ENCODE measurements at regions not wholly inside any gene's neighbourhood (a gene's known extent, or its start where the extent isn't known, plus 50 kb on each side); places are given as distances from the start of the nearest gene placed in this dataset.

GRCh38 chr3:28151207-28151550 lies 90.2 kb upstream of the CMC1 start:
- Histone ChIP-seq H3K27ac (ENCODE audit: extremely low read depth, low read depth, low read length) (no peak overlapping the region), H4K20me1 (replicated peaks; ENCODE audit: control insufficient read depth, insufficient read depth, low read length) (no peaks in the 10 kb centered on the region), H3K9me1 (ENCODE audit: control insufficient read depth, insufficient read depth, low read length) (no peaks in the 10 kb centered on the region), H3K4me2 (ENCODE audit: insufficient read depth, low read length) (no peak overlapping the region), H3K4me1 (replicated peaks in 1 of 2; ENCODE audit: control insufficient read depth in 2 of 2, insufficient read depth in 2 of 2, low read length in 2 of 2) (no peaks in the 10 kb centered on the region), H2AFZ (ENCODE audit: low read depth, low read length) (no peak overlapping the region), H3K4me3 (no peak overlapping the region), H3K36me3 (ENCODE audit: control insufficient read depth, insufficient read depth, low read length) (no peaks in the 10 kb centered on the region), H3K9me3 (replicated peaks; ENCODE audit: control insufficient read depth, insufficient read depth, low read depth, low read length) (no peaks in the 10 kb centered on the region), H3K79me2 (ENCODE audit: control insufficient read depth, insufficient read depth, low read length) (no peaks in the 10 kb centered on the region), H3K9ac (ENCODE audit: insufficient read depth in 1 of 2, low read depth in 2 of 2, low read length in 2 of 2) (no peak overlapping the region), H3K27me3 (ENCODE audit: control insufficient read depth in 2 of 2, insufficient read depth in 2 of 2, low read length in 2 of 2) (no peaks in the 10 kb centered on the region)
- no peak for DNase-seq (ENCODE audit: extremely low read depth in 1 of 4, low spot score in 3 of 4)
- POLR2A ChIA-PET: no interaction called here
- BruUV-seq (replicated peaks): no TSS peak
- WGBS (ENCODE audit: insufficient coverage, low coverage, missing lambda C conversion rate): 0% methylated on average over 2 of the region's 2 CpGs
- in situ Hi-C loops (cut with MboI) (no loop called here), intact Hi-C loops (cut with micrococcal nuclease) (no loop called here)
- no peak for FAIRE-seq
- CTCF ChIA-PET (ENCODE audit: low intra/inter-chr PET ratio): no interaction called here
- no peak for ATAC-seq
- TF ChIP-seq HLTF (IDR thresholded peaks at IDR 0.05) (no peak), NFIX (CRISPR knock-in tag; IDR thresholded peaks at IDR 0.05; ENCODE audit: low read depth) (no peak)

- ChIA-PET POLR2A (no interaction called here), CTCF (ENCODE audit: low intra/inter-chr PET ratio) (no interaction called here)
- H3K4me2 ChIP-seq (ENCODE audit: insufficient read depth, low read length): no peak overlapping the region
- no peak overlapping the region for H3K27ac ChIP-seq (ENCODE audit: extremely low read depth, low read depth, low read length)
- H2AFZ ChIP-seq (ENCODE audit: low read depth, low read length): no peak overlapping the region
- intact Hi-C loops (cut with micrococcal nuclease): no loop called here
- TF ChIP-seq FOSL1 (tag; conservative IDR thresholded peaks at IDR 0.05) (no peak), TEAD1 (CRISPR knock-in tag; IDR thresholded peaks at IDR 0.05) (no peak), SOX6 (IDR thresholded peaks at IDR 0.05) (no peak), ZNF780A (CRISPR knock-in tag; IDR thresholded peaks at IDR 0.05) (no peak), NR3C1 (CRISPR knock-in tag; IDR thresholded peaks at IDR 0.05) (no peak), MTA1 (IDR thresholded peaks at IDR 0.05; ENCODE audit: borderline replicate concordance) (no peak), E2F6 (IDR thresholded peaks at IDR 0.05; ENCODE audit: borderline replicate concordance in 1 of 2, extremely low read depth in 1 of 2, insufficient read depth in 1 of 2, insufficient read length in 1 of 2, low read depth in 1 of 2, low read length in 1 of 2, poor library complexity in 1 of 2, severe bottlenecking in 1 of 2) (no peak), ZNF354B (CRISPR knock-in tag; IDR thresholded peaks at IDR 0.05) (no peak), RBM22 (IDR thresholded peaks at IDR 0.05; ENCODE audit: low read depth, low read length, poor library complexity, severe bottlenecking) (no peak), PTBP1 (IDR thresholded peaks at IDR 0.05; ENCODE audit: low read depth, low read length) (no peak), ZNF124 (CRISPR knock-in tag; IDR thresholded peaks at IDR 0.05) (no peak), JUND (IDR thresholded peaks at IDR 0.05; ENCODE audit: borderline replicate concordance, low read depth, low read length) (no peak), JUND (tag; IDR thresholded peaks at IDR 0.05; ENCODE audit: borderline replicate concordance, low read depth, low read length) (no peak), MTA2 (IDR thresholded peaks at IDR 0.05; ENCODE audit: low read depth) (no peak), GTF2E2 (tag; IDR thresholded peaks at IDR 0.05) (no peak)
- no peak for DNase-seq (ENCODE audit: extremely low read depth in 1 of 4, low spot score in 3 of 4)
- H3K79me2 ChIP-seq (ENCODE audit: control insufficient read depth, insufficient read depth, low read length): no peaks in the 10 kb centered on the region
- H3K4me1 ChIP-seq (replicated peaks in 1 of 2; ENCODE audit: control insufficient read depth in 2 of 2, insufficient read depth in 2 of 2, low read length in 2 of 2): no peaks in the 10 kb centered on the region
- no TSS peak for BruUV-seq (replicated peaks)
- H3K9me1 ChIP-seq (ENCODE audit: control insufficient read depth, insufficient read depth, low read length): no peaks in the 10 kb centered on the region
- no peak overlapping the region for H3K4me3 ChIP-seq
- no peaks in the 10 kb centered on the region for H3K27me3 ChIP-seq (ENCODE audit: control insufficient read depth in 2 of 2, insufficient read depth in 2 of 2, low read length in 2 of 2)
- no peaks in the 10 kb centered on the region for H4K20me1 ChIP-seq (replicated peaks; ENCODE audit: control insufficient read depth, insufficient read depth, low read length)
- FAIRE-seq: no peak
- H3K36me3 ChIP-seq (ENCODE audit: control insufficient read depth, insufficient read depth, low read length): no peaks in the 10 kb centered on the region
- ATAC-seq: no peak
- in situ Hi-C loops (cut with MboI): no loop called here
- H3K9ac ChIP-seq (ENCODE audit: insufficient read depth in 1 of 2, low read depth in 2 of 2, low read length in 2 of 2): no peak overlapping the region
- no peaks in the 10 kb centered on the region for H3K9me3 ChIP-seq (replicated peaks; ENCODE audit: control insufficient read depth, insufficient read depth, low read depth, low read length)
Measured at GRCh38 chr3:28151608-28152228, 89.7 kb upstream of the CMC1 start.

All from K562 (cell line).